HG02571 (cell line): ENCODE measurements at regions not wholly inside any gene's neighbourhood (a gene's known extent, or its start where the extent isn't known, plus 50 kb on each side); places are given as distances from the start of the nearest gene placed in this dataset.

Experiments
- ATAC-seq: cut with Tn5 transposase; IDR thresholded peaks from one replicate; pipeline ENCODE4 v1.9.1; 2021; ENCODE audit warnings: mild to moderate bottlenecking, moderate library complexity; ENCODE audit not compliant: unreplicated experiment

DNA sequence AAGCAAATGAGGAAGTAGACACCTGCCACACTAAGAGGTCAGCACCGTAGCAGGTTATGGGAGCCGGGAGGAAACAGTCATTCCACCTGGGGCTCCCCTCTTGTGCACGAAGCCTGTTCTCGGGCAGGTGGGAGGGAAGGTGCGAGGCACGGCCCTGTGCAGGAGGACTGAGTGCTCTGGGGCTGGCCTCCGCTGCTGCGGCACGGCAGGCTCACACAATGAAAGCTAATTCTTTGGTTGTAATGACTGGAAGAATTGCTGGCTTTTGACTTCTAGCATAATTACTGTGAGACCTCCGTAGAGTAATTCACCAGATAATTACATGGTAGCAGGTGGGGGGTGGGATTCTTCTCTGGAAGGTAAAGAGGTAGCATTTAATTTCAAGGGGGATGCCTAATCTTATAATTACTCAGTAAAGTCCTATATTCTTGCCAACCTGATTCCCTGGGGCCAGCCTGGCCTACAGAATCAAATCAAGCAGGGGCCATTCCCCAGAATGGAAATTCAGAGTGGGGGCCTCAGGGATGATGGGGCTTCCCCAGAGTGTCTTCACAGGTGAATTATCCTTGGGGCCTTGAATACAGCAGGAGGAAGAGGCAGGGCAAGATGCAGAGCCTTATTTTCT lies 129.1 kb downstream of the TPRA1 start:
- ATAC-seq = no peak

DNA sequence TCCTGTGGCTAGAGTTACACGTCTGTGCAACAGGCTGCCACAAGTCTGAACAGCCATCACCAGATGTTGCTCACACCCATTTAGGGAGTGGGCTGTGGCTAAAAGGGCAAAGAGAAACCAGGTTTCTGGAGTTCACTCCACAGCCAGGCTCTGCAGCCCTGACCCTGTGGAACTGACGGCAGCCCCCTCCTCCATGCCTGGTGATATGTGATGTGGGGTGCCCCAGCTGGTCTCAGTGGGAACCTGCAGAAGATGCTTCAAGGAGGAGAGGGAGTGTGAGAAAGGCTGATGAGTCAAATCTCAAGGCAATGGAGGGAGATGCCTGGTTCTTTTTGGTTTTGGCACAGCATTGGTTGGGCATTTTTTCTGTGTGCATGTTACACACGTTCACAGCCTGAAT lies 130.6 kb downstream of the TPRA1 start:
- ATAC-seq = no peak

DNA sequence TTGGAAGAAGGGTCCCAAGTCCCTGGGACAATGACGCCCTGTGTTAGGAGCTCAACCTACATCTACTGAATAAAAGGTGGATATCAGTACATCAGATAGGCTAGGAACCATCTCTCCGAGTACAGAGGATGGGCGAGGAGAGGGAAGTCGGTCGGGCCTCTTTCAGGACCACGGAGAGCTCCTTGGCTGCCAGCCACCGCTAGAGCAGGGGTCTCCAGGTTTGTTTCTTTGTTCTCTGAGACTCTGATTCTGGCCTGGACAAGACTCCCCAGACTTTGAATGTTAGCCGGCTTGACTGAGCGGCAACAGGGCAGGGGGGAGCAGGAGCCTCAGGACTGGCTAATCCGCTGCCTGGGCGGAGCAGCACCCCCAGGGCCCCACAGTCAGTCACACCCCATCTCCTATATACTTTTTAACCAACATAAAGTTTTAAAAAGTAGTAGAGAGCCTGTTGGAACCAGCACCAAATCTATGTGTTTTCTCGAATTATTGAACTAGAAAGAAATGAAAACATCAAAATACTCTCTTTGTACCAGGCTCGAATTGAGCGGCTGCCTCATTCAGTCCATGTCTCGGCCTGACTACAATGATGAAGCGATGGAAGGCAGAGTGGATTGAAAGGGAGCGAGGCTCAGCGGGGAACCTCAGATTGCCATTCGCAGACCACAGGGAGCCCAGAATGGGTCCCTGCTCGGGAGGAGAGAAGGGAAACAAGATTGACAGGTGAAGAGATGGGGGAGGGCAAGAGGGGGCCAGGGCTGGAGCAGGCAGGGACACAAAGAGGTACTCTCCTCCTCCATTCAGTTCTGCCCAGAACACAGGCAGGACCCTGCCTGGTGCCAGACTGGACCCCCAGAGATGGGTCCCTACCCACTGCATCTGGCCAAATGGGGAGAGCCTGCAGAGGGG lies 131.6 kb downstream of the TPRA1 start:
- no peak for ATAC-seq

DNA sequence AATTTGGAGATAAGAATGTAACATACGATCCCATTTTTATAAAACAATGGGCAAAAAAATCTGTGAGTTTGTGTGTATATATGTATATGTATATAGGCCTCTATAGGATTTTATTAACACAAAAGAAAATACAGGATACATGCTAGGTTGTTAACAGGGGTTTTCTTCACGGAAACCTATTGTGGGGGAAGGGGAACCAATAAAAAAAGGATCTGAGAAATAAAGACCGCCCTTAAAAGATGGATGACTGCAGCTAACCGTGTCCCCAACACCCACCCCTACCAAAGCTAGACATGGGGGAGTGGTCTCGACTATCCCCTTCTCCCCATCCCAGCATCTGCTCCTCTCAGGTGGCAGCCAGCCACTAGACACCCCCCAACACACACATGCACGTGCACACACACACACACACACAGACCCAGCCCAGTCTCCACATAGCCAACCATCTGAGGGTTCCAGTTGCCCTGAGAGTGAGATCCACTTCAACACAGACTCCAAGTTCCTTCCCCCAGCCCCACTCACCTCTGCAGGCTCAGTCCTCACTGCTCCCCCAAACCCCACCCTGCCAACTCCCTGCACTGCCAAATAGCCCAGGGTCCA lies 132.9 kb downstream of the TPRA1 start:
- ATAC-seq = no peak

DNA sequence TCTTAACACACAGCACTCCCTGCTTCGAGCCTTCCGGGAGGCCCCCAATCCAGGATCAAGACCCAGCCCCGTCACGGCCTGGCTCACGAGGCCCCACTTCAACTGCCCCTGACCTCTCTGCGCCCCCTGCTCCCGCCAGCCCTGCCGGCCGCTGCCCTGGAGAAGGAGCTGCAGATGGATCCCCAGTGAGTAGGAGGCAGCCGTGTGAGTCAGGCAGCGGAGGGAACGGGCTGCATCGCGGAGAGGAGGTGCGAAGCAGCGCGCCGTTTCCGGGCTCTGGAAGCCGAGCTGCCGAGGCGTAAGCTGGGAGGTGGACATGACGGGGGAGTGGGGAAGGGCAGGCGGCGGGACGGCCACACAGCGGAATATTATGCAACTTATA lies 133.4 kb downstream of the TPRA1 start:
- no peak for ATAC-seq

DNA sequence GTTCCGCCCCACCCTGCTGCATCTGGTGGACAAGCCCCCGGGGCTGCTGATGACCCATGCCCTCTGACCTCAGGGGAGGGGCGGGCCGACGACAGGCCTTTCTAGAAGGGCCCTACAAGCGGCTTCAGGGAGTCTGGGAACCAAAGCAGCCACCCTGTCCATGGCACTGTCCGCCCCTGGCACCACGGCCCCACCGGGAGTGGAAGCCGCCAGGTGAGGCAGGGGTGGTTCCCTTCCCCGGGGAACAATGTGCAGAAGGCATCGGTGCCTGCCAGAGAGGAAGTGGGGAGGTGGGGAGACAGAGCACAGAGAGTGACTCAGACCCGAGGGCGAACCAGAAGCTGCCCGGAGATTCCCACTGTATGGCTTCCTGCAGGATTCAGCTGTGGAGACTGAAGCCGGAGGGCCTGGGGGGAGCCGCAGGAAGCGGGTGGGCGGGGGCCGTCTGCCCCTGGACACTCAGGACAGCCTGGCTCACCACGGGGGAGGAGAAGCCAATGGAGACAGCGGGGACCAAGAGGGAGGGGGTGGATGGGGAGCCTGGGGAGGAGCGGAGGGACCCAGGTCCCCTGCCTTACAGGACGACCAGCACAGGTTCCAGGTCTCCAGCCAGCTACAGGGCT lies 134.0 kb downstream of the TPRA1 start:
- ATAC-seq = no peak

DNA sequence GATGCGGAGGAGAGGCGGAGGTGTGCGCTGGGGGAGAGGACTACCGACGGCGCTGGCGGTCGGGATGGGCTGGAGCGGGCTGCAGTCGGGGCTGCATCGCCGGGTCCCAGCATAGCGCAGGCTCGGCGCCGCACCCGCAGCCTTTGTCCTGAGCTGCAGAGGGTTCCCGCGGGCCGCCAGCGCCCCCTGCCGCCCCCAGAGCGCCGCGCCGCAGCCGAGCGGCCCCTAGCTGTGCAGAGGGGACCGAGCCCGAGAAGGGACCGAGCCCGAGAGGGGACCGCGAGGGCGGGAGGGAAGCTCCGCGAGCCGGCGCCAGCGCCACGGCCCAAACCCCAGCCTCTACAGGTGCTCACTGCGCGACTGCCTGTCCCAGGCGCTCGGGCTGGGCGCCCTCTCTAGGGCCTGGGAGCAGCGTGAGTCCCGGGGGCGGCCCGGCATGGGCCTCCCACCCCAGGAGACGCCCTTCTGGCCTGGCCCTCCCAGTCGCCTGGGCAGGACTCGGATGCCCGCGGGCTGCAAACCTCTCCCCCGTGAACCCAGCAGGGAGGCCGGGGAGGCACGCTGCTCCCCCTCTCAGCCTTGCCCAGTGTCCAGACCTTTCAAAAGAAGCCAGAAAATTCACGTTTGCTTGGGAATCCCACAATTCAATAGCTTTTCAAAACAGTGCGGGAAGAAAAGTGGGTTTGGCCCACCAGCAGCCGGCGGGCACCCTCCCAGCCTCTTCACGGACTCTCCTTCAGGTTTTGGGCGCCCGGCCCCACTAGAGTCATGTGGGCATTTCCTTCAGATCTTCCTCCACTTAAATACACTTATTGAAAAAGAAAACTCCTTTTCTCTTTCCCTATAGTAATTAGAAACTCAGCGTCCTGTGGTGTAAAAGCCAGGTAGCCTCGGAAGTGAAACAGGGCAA lies 134.7 kb downstream of the TPRA1 start:
- no peak for ATAC-seq

DNA sequence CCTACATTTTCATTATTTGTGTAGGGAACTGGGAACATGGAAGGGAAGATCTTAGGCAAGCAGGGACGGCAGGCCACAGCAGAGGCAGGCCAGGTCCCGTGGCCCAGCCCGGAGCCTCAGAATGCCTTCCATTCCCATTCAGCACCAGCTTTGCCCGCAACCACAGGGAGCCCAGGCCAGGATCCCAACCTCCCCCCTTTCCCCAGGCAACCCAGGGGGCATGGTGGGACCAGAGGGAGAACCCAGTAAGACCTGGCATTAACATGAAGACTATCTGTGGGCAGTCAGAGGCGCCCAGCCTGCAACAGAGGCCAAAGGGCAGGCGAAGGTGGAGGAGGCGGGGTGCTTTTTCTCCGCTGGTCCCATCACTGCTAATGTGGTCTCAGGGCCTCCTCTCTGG lies 135.6 kb downstream of the TPRA1 start:
- ATAC-seq = no peak

DNA sequence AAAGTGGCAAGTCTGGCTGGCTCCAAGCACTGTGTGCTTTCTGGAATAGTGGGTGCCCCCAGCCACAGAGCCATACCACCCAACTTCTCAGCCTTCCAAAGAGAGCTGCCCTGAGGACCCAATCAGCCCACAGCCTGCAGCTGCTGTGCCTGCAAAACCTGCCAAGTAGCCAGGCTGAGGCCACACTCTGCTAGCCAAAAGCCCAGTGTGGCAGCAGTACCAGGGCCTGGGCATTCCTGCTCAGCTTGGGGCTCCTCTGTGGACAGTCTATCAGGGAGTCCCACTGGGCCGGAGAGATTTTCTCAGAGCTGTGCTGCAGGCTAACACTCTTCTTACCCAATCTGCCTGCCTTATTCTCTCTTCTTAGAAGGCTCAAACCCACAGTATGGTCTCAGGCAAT lies 136.5 kb downstream of the TPRA1 start:
- ATAC-seq = no peak

DNA sequence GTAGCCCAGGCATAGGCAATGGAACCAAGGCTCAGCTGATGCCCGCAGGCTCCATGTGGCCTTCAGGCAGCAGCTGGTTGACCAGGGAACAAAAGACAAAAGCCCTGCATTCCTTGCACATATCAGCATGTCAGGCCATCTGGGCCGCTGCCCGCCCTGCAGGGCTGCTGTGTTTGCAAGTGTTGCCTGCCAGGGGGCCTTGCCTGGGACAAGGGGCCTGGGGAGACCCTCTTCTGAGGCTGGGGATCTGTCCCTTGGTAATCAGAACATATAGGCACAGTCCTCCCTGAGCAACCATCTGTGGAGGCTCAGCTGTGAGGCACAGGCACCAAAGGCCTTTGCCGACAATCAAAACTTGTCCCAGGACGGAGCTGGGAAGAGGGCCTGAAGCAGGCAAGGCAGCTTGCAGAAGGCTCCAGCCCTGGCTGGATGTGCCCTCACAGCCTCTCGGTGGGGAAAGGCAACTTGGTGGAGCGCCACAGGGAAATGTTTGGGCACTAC lies 138.2 kb downstream of the TPRA1 start:
- ATAC-seq = no peak

DNA sequence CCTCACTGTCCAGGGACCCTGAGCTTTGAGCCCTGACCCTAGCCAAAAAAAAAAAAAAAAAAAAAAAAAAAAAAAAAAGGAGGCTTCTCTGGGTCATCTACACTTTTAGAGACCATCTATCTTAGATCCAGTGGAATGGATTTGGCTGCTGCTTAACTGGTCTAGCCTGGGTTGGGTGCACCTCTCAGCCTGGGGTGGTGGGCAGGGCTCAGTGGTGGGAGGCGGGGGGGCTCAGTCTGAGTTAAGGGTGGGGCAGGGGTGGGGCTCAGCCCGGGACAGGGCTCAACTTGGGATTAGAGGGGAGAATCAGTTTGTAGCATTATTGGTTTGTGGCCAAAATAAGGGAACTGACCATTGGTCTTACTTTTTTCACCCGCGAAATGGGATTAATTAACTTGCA lies 139.2 kb downstream of the TPRA1 start:
- no peak for ATAC-seq

DNA sequence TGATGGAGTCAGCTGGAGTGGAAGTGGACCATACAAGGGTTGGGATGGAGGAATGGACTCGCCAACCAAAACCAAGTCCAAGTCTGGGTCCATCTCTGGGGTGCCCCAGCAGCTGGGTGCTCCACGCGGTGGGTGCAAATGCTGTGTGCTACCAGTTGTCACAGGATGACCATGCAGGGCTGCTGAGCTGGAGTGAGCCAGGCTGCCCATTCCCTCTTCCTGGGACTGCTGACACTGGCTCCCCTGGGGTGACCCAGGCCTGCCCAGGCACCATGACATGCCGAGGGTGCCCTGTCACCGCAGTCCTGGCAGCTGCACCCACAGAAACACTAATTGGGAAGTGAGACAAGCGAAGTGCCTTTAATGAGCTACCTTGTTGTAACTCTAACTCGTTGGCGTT lies 140.2 kb downstream of the TPRA1 start:
- no peak for ATAC-seq

DNA sequence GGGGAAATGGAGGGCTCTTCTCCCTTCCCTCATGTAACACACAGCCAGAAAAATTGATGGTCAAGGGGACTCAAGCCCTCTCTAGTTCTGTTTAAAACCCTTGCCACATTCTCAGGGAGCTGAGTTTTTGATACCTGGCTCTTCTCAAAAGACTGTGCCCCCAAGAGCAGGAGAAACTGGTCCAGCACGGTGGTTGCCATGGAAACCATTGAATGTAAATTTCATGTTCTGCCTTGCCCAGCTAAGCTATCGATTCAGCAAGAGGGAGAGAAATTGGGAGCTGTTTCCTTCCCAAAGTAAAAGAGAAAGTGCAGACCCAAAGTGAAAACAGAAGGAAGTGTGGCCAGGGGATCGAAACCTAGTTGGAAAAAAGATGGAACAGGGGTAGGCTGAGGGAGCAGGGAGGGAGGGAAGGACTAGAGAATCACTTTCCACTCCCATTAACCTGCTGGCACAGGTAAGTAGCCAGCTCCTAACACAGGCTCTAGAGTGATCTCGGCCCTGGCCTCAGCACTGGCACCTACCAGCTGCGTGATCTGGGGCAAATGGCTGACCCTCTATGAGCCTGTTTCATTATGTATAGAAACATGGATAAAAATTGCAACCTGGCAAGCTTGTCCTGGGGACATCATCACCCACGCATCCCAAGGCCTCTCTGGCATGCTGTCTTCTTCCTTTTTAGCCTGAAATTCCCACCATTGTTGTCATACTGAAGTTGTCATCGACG lies 140.9 kb downstream of the TPRA1 start:
- no peak for ATAC-seq

DNA sequence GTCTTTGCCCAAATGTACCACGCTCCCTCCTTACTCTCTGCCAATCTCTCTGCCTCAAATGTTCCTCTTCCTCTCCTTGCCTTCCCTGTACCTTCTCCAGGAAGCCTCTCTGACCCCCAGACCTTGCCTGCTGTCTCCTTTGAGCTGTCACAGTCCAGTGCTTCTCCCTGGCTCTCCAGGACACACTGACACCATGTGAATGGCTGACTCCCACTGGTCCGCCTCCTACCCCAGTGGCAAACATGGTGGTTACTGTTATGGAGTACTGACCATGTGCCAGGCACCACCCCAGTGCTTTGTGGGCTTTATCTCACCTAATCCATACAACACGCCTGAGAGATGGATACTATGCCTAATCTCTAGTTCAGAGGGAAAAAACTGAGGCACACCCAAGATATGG lies 141.9 kb downstream of the TPRA1 start:
- ATAC-seq = no peak

DNA sequence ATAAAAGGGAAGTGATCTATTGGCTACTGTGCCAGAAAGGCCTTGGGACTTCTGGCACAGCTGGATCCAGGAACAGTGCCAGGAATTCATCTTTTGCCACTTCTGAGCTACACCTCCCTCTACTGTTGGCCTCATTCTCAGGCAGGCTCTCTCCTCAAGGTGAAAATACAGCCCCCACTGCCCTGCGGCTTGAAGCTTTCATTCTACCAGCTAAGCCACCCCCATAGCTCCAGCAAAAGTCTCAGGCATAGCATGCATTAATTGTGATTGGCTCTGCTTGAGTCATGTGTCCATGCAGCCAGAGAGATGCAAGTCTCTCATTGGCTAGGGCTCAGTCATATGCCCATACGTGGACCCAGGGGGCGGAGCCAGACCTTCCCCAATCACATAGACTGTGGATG lies 142.4 kb downstream of the TPRA1 start:
- ATAC-seq = no peak

DNA sequence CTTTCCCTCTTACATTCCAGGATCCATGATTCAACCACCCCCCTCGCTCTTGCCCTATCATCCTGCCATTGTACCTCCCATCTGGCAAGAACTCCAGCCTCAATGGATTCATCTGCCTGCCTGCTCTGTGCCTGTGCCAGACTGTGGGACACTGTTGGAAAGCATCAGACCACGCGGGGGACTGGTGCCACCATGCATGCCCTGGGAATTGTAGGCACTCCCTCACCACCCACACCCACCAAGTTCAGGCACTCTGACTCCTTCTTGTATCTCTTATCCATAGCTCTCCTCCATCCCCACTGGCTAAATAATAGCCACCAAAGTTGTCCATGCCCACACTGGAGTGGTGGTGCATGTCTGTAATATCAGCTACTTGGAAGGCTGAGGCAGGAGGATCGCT lies 143.8 kb downstream of the TPRA1 start:
- ATAC-seq = no peak

DNA sequence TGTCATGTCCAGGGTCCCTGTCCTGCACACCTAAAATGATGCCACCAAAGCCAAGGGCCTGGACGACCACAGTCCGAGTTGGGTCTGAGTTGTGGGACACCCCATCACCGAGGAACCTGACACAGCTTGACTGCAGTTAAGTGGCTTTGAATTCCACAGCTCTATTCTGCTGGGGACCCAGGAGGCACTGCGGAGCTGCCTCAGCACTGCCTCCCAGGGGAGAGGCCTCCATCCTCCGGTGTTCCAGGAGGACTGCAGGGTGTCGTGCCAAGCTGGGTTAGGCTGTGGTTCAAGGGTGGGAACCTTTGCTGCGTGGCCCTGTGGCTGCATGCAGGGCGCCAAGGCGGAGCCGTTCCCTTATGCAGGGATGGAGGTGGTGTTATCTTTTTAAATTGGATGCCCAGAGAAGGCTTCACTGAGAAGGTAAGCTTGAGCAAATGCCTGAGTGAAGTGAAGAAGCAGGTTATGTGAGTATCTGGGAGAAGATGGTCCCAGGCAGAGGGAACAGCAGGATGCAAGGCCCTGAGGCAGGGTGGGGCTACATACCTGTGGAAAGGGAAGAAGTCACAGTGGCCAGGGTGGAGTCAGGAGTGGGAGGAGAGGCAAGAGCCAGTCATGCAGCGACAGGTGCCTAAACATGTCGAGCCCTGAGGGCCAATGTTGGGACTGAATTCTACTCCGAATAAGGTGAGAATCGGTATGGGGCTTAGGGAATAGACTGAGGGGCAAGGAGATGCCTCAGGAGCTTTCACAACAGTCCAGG lies 144.8 kb downstream of the TPRA1 start:
- ATAC-seq = no peak

DNA sequence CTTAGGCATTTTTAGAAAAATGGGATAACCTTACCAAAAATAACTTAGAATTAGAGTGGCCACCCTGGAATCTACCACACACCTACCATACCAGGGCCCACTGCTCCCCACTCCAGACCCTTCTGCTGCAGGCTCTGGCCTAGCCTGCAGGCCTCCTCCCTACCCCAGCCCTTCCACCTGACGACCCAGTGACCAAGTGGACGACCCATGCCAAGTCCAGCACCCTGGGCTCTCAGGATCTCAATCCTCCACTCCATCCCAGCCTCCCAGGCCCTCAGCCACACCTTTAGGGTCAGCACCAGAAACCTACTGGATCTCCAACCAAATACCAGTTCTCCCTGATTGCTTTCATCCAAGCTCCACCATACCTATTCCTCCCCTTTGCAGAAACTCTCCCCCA lies 145.8 kb downstream of the TPRA1 start:
- ATAC-seq = no peak
